ENCODE measurements at regions not wholly inside any gene's neighbourhood (a gene's known extent, or its start where the extent isn't known, plus 50 kb on each side); places are given as distances from the start of the nearest gene placed in this dataset.

- Histone ChIP-seq H3K36me3 (ENCODE audit: control insufficient read depth, insufficient read depth, low read length) (no peaks in the 10 kb centered on the region), H3K9me3 (no peaks in the 10 kb centered on the region), H3K4me1 (no peaks in the 10 kb centered on the region), H3K27me3 (replicated peaks; ENCODE audit: control insufficient read depth, insufficient read depth, low read length) (no peaks in the 10 kb centered on the region; the same call in 1 of the 2 replicates), H3K4me3 (ENCODE audit: low read depth, low read length) (no peak overlapping the region)
- POLR2A ChIA-PET = no interaction called here
- Mint-ChIP-seq H3K27me3 (ENCODE audit: insufficient read depth, unreplicated experiment) (peaks cover 14% of the 10 kb centered on the region), H3K27ac (ENCODE audit: unreplicated experiment) (no peak overlapping the region), H3K4me1 (ENCODE audit: low read depth, unreplicated experiment) (no peaks in the 10 kb centered on the region), H3K4me3 (ENCODE audit: unreplicated experiment) (no peak overlapping the region), H3K9me3 (ENCODE audit: unreplicated experiment) (no peaks in the 10 kb centered on the region), H3K36me3 (ENCODE audit: insufficient read depth, unreplicated experiment) (no peaks in the 10 kb centered on the region)
- DNase-seq = no peak
- no TSS peak for BruUV-seq (replicated peaks)
- intact Hi-C loops (cut with micrococcal nuclease; ENCODE audit: unreplicated experiment) = no loop called here
- no peak for TF ChIP-seq CTCF (IDR thresholded peaks at IDR 0.05; ENCODE audit: insufficient read depth in 1 of 2, low read depth in 1 of 2, low read length in 1 of 2, severe bottlenecking in 1 of 2, unreplicated experiment in 1 of 2)
- CTCF ChIA-PET = no interaction called here
Measured at GRCh38 chr11:114876234-114876633, 197.9 kb downstream of the NXPE2 start.

GRCh38 chr11:114877976-114878375 is 199.6 kb downstream of the NXPE2 start:
- intact Hi-C loops (cut with micrococcal nuclease; ENCODE audit: unreplicated experiment) = no loop called here
- Mint-ChIP-seq H3K4me3 (ENCODE audit: unreplicated experiment) (no peak overlapping the region), H3K9me3 (ENCODE audit: unreplicated experiment) (no peaks in the 10 kb centered on the region), H3K27me3 (ENCODE audit: insufficient read depth, unreplicated experiment) (peaks cover 7% of the 10 kb centered on the region), H3K36me3 (ENCODE audit: insufficient read depth, unreplicated experiment) (no peaks in the 10 kb centered on the region), H3K27ac (ENCODE audit: unreplicated experiment) (no peak overlapping the region), H3K4me1 (ENCODE audit: low read depth, unreplicated experiment) (no peaks in the 10 kb centered on the region)
- Histone ChIP-seq H3K4me1 (no peaks in the 10 kb centered on the region), H3K4me3 (ENCODE audit: low read depth, low read length) (no peak overlapping the region), H3K9me3 (no peaks in the 10 kb centered on the region), H3K27me3 (replicated peaks; ENCODE audit: control insufficient read depth, insufficient read depth, low read length) (no peaks in the 10 kb centered on the region; the same call in 1 of the 2 replicates), H3K36me3 (ENCODE audit: control insufficient read depth, insufficient read depth, low read length) (no peaks in the 10 kb centered on the region)
- CTCF ChIA-PET = no interaction called here
- POLR2A ChIA-PET = no interaction called here
- TF ChIP-seq CTCF (IDR thresholded peaks at IDR 0.05; ENCODE audit: insufficient read depth in 1 of 2, low read depth in 1 of 2, low read length in 1 of 2, severe bottlenecking in 1 of 2, unreplicated experiment in 1 of 2) = no peak
- DNase-seq = no peak
- no TSS peak for BruUV-seq (replicated peaks)

GRCh38 chr11:114880442-114880841 is 202.1 kb downstream of the NXPE2 start:
- ChIA-PET POLR2A (no interaction called here), CTCF (no interaction called here)
- H3K4me1 ChIP-seq = no peaks in the 10 kb centered on the region
- H3K27me3 Mint-ChIP-seq (ENCODE audit: insufficient read depth, unreplicated experiment) = peaks cover 5% of the 10 kb centered on the region
- H3K4me1 Mint-ChIP-seq (ENCODE audit: low read depth, unreplicated experiment) = no peaks in the 10 kb centered on the region
- H3K9me3 Mint-ChIP-seq (ENCODE audit: unreplicated experiment) = no peaks in the 10 kb centered on the region
- intact Hi-C loops (cut with micrococcal nuclease; ENCODE audit: unreplicated experiment) = no loop called here
- DNase-seq = no peak
- H3K4me3 ChIP-seq (ENCODE audit: low read depth, low read length) = no peak overlapping the region
- H3K4me3 Mint-ChIP-seq (ENCODE audit: unreplicated experiment) = no peak overlapping the region
- no peaks in the 10 kb centered on the region; the same call in 1 of the 2 replicates for H3K27me3 ChIP-seq (replicated peaks; ENCODE audit: control insufficient read depth, insufficient read depth, low read length)
- H3K36me3 ChIP-seq (ENCODE audit: control insufficient read depth, insufficient read depth, low read length) = no peaks in the 10 kb centered on the region
- no peaks in the 10 kb centered on the region for H3K36me3 Mint-ChIP-seq (ENCODE audit: insufficient read depth, unreplicated experiment)
- no peaks in the 10 kb centered on the region for H3K9me3 ChIP-seq
- no peak for TF ChIP-seq CTCF (IDR thresholded peaks at IDR 0.05; ENCODE audit: insufficient read depth in 1 of 2, low read depth in 1 of 2, low read length in 1 of 2, severe bottlenecking in 1 of 2, unreplicated experiment in 1 of 2)
- H3K27ac Mint-ChIP-seq (ENCODE audit: unreplicated experiment) = no peak overlapping the region
- no TSS peak for BruUV-seq (replicated peaks)

All from Caco-2 (cell line).